GM12878 (cell line): ENCODE measurements at regions not wholly inside any gene's neighbourhood (a gene's known extent, or its start where the extent isn't known, plus 50 kb on each side); places are given as distances from the start of the nearest gene placed in this dataset.
A peak's percentile ranks its signal among the peaks of the same experiment; 100 is the strongest.

Experiments
- ATAC-seq: fragments of 200-7000 bp; cut with Tn5 transposase; 3 replicates; pipeline ENCODE4 v1.9.1; 2020; ENCODE audit warnings: mild to moderate bottlenecking, moderate library complexity
- BruUV-seq: library from RNA; stranded (reverse); fragments of 400-500 nt; replicated peaks from 2 replicates; lab custom pipeline; 2021; lab: Mats Ljungman, UMichigan
- CTCF ChIA-PET: fragments of 300-600 bp; sonication (Branson Sonifier 250); formaldehyde crosslinking; extraction: SDS; loops from one replicate; lab custom pipeline; 2021; ENCODE audit warnings: inconsistent platforms; lab: Yijun Ruan, JAX
- POLR2A ChIA-PET: fragments of 350-600 bp; formaldehyde crosslinking; extraction: SDS; loops from one replicate; lab custom pipeline; 2021; ENCODE audit warnings: inconsistent platforms; lab: Charles Lee
- RAD21 ChIA-PET: fragments of 300-600 bp; sonication (Branson Sonifier 250); formaldehyde crosslinking; loops from one replicate; lab custom pipeline; 2023; ENCODE audit warnings: antibody characterized with exemption; ENCODE audit not compliant: unreplicated experiment; lab: Charles Lee
- SMC1A ChIA-PET: fragments of 300-600 bp; sonication (Branson Sonifier 250); formaldehyde crosslinking; loops from one replicate; lab custom pipeline; 2023; ENCODE audit not compliant: unreplicated experiment, uncharacterized antibody; lab: Charles Lee
- DNase-seq: peaks from one replicate; pipeline ENCODE4 v3.0.0-alpha.2; 2011; ENCODE audit warnings: low read depth, low spot score
- FAIRE-seq: peaks from 3 replicates; lab custom pipeline; 2011; peaks lifted over from hg19 to GRCh38; lab: Jason Lieb, UNC
- H2AFZ ChIP-seq: 2 replicates; pipeline ENCODE4 v1.6.0; 2011; ENCODE audit warnings: low read depth, low read length, control low read depth; ENCODE audit not compliant: control insufficient read depth
- H3K27ac ChIP-seq: 2 replicates; pipeline ENCODE4 v1.5.1; 2011; ENCODE audit warnings: control low read depth; ENCODE audit not compliant: control insufficient read depth, insufficient read depth
- H3K27me3 ChIP-seq, 2 experiments: replicated peaks in 1 of 2; 2 replicates each; pipeline versions ENCODE4 v1.6.0 to v1.6.1; 2011; ENCODE audit warnings: low read length in 1 of 2; ENCODE audit not compliant: control insufficient read depth in 2 of 2, insufficient read depth in 2 of 2
- H3K36me3 ChIP-seq, 2 experiments: 2 replicates each; pipeline ENCODE4 v1.5.1; 2011; ENCODE audit warnings: low read length in 1 of 2; ENCODE audit not compliant: control insufficient read depth in 2 of 2, insufficient read depth in 2 of 2
- H3K4me1 ChIP-seq: 2 replicates; pipeline ENCODE4 v1.6.1; 2011; ENCODE audit warnings: mild to moderate bottlenecking, low read length, moderate library complexity, mixed read lengths; ENCODE audit not compliant: control insufficient read depth, insufficient read depth
- H3K4me2 ChIP-seq: 2 replicates; pipeline ENCODE4 v1.6.0; 2011; ENCODE audit warnings: control low read depth; ENCODE audit not compliant: control insufficient read depth, insufficient read depth
- H3K4me3 ChIP-seq: fragments of 200-600 bp; sonication (generic); 2 replicates; pipeline ENCODE4 v1.5.1; 2016
- H3K79me2 ChIP-seq: 2 replicates; pipeline ENCODE4 v1.6.0; 2011; ENCODE audit warnings: low read length; ENCODE audit not compliant: control insufficient read depth, insufficient read depth
- H3K9ac ChIP-seq: 2 replicates; pipeline ENCODE4 v1.8.0; 2011; ENCODE audit warnings: low read length, control low read depth, mixed read lengths; ENCODE audit not compliant: control insufficient read depth, insufficient read depth
- H3K9me3 ChIP-seq: replicated peaks from 3 replicates; pipeline ENCODE4 v1.5.1; 2011; ENCODE audit warnings: mild to moderate bottlenecking, low read length; ENCODE audit not compliant: control insufficient read depth, insufficient read depth
- H4K20me1 ChIP-seq: 2 replicates; pipeline ENCODE4 v1.6.0; 2011; ENCODE audit not compliant: control insufficient read depth, insufficient read depth
- CBFB ChIP-seq: IDR thresholded peaks from 2 replicates; pipeline ENCODE4 v1.6.1; 2016; ENCODE audit warnings: antibody characterized with exemption, low read depth
- JUND ChIP-seq: IDR thresholded peaks from 2 replicates; pipeline ENCODE4 v1.6.1; 2012; ENCODE audit warnings: low read depth, mild to moderate bottlenecking, low read length, improper control_type of control experiment, moderate library complexity
- MTA2 ChIP-seq: fragments of 450-650 bp; IDR thresholded peaks from 2 replicates; pipeline ENCODE4 v1.6.1; 2016; ENCODE audit warnings: low read depth, mild to moderate bottlenecking, moderate library complexity
- MYC ChIP-seq: IDR thresholded peaks from 2 replicates; pipeline ENCODE4 v1.6.1; 2011; ENCODE audit warnings: mild to moderate bottlenecking, low read length, moderate library complexity, inconsistent platforms; ENCODE audit not compliant: insufficient read depth, insufficient replicate concordance, insufficient read length, severe bottlenecking
- RAD21 ChIP-seq: IDR thresholded peaks from 2 replicates; pipeline ENCODE4 v1.6.1; 2011; ENCODE audit warnings: mild to moderate bottlenecking, low read depth, low read length, moderate library complexity; ENCODE audit not compliant: insufficient read depth
- RELA ChIP-seq: fragments of 450-650 bp; IDR thresholded peaks from 2 replicates; pipeline ENCODE4 v1.8.0; 2014; ENCODE audit warnings: borderline replicate concordance; ENCODE audit not compliant: partially characterized antibody
- SIX5 ChIP-seq: IDR thresholded peaks from 2 replicates; pipeline ENCODE4 v1.6.1; 2011; ENCODE audit warnings: mild to moderate bottlenecking, low read depth, low read length, moderate library complexity; ENCODE audit not compliant: severe bottlenecking
- SREBF2 ChIP-seq: IDR thresholded peaks from 2 replicates; pipeline ENCODE4 v1.6.1; 2012; ENCODE audit warnings: mild to moderate bottlenecking, low read length
- STAT3 ChIP-seq: IDR thresholded peaks from 2 replicates; pipeline ENCODE4 v1.6.1; 2011; ENCODE audit warnings: low read depth, low read length, improper control_type of control experiment
- SUZ12 ChIP-seq: fragments of 200-600 bp; sonication (generic); IDR thresholded peaks from one replicate; pipeline ENCODE4 v1.6.1; 2018; ENCODE audit warnings: antibody characterized with exemption, mild to moderate bottlenecking; ENCODE audit not compliant: unreplicated experiment
- TARDBP ChIP-seq: IDR thresholded peaks from 2 replicates; pipeline ENCODE4 v1.6.1; 2016; ENCODE audit warnings: borderline replicate concordance
- ZBED1 ChIP-seq: IDR thresholded peaks from 2 replicates; pipeline ENCODE4 v1.6.1; 2016; ENCODE audit warnings: borderline replicate concordance
- ZNF384 ChIP-seq: IDR thresholded peaks from 2 replicates; pipeline ENCODE4 v1.6.1; 2012; ENCODE audit warnings: low read depth, mild to moderate bottlenecking, low read length, improper control_type of control experiment, borderline replicate concordance
- ZNF622 ChIP-seq: fragments of 450-650 bp; IDR thresholded peaks from 2 replicates; pipeline ENCODE4 v1.6.1; 2017; ENCODE audit warnings: mild to moderate bottlenecking, inconsistent platforms
- WGBS: methylation state at CpG from one replicate; pipeline ENCODE4 v1.1.6; 2016; ENCODE audit warnings: low lambda C conversion rate; ENCODE audit not compliant: insufficient replicate concordance, insufficient coverage; ENCODE audit errors: missing lambda C conversion rate; 5-methylcytosine and 5-hydroxymethylcytosine counted together
- in situ Hi-C: fragments of 300-500 bp; cut with MboI; formaldehyde crosslinking; loops from 9 replicates; pipeline ENCODE4 v1.14.3; 2018; ENCODE audit warnings: mixed read lengths
- intact Hi-C: fragments of 100-400 bp; cut with micrococcal nuclease; formaldehyde crosslinking; loops from one replicate; pipeline ENCODE4 v1.14.2; 2022; ENCODE audit not compliant: unreplicated experiment
- TF ChIP-seq, protein P1 (sequence below): fragments of 450-650 bp; IDR thresholded peaks from 2 replicates; pipeline ENCODE4 v1.6.1; 2017; ENCODE audit warnings: mild to moderate bottlenecking, low read depth, inconsistent platforms; ENCODE audit not compliant: poor library complexity, severe bottlenecking

GRCh38 chr10:94224656-94225055 is 138.1 kb downstream of the NOC3L start:
- Histone ChIP-seq H3K27me3 (no peaks in the 10 kb centered on the region), H3K4me2 (no peak overlapping the region), H3K4me1 (no peaks in the 10 kb centered on the region), H3K27ac (no peak overlapping the region), H3K79me2 (no peaks in the 10 kb centered on the region), H2AFZ (no peak overlapping the region), H3K4me3 (no peak overlapping the region), H3K9me3 (no peaks in the 10 kb centered on the region), H3K36me3 (no peaks in the 10 kb centered on the region), H3K9ac (no peak overlapping the region), H4K20me1 (no peaks in the 10 kb centered on the region)
- intact Hi-C loops (no loop called here), in situ Hi-C loops (no loop called here)
- RAD21 ChIA-PET = no interaction called here
- TF ChIP-seq RELA (no peak), SIX5 (no peak), ZNF622 (no peak), JUND (no peak), MTA2 (no peak), ZBED1 (no peak), CBFB (no peak), MYC (no peak)
- FAIRE-seq = no peak
- WGBS = 0% methylated on average over 1 of the region's 1 CpG
- SMC1A ChIA-PET = no interaction called here
- no peak for ATAC-seq
- no peak for DNase-seq
- CTCF ChIA-PET = no interaction called here
- no TSS peak for BruUV-seq
- POLR2A ChIA-PET = no interaction called here

DNA sequence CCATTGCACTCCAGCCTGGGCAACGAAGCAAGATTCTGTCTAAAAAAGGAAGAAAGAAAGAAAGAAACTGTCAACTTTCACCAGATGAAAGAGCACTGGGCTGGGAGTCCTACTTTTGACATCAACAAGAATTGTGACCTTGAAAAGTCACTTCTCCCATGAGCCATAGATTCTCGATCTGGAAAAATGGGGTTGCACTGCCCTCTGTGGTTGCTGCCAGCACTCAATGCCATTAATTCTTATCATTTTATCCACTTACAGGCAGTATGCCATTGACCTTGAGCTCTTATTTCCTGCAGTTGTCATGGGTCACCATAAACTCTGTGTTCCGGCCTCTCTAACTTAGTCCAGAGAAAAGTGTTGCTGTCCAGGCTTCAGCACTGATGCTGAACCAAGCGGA is 137.2 kb downstream of the NOC3L start:
- Histone ChIP-seq H3K4me3 (no peak overlapping the region), H3K9me3 (no peaks in the 10 kb centered on the region), H3K9ac (no peak overlapping the region), H3K36me3 (no peaks in the 10 kb centered on the region), H3K4me1 (no peaks in the 10 kb centered on the region), H3K4me2 (no peak overlapping the region), H3K79me2 (no peaks in the 10 kb centered on the region), H3K27me3 (no peaks in the 10 kb centered on the region), H2AFZ (no peak overlapping the region), H3K27ac (no peak overlapping the region), H4K20me1 (no peaks in the 10 kb centered on the region)
- FAIRE-seq = no peak
- no TSS peak for BruUV-seq
- ChIA-PET RAD21 (no interaction called here), CTCF (interaction anchor here (1.1 kb wide), 1 partner anchor 309 kb away, joined by 3 read pairs; no protein-coding TSS in a partner anchor), POLR2A (no interaction called here), SMC1A (no interaction called here)
- in situ Hi-C loops = no loop called here
- intact Hi-C loops = no loop called here
- DNase-seq = no peak
- TF ChIP-seq RELA = no peak
- no peak for TF ChIP-seq SUZ12
- TF ChIP-seq TARDBP = no peak
- no peak for TF ChIP-seq SREBF2
- TF ChIP-seq RAD21 = 0 out of 2 replicates have a peak, but pooled peaks have one; percentile 5
- TF ChIP-seq, protein P1, sequence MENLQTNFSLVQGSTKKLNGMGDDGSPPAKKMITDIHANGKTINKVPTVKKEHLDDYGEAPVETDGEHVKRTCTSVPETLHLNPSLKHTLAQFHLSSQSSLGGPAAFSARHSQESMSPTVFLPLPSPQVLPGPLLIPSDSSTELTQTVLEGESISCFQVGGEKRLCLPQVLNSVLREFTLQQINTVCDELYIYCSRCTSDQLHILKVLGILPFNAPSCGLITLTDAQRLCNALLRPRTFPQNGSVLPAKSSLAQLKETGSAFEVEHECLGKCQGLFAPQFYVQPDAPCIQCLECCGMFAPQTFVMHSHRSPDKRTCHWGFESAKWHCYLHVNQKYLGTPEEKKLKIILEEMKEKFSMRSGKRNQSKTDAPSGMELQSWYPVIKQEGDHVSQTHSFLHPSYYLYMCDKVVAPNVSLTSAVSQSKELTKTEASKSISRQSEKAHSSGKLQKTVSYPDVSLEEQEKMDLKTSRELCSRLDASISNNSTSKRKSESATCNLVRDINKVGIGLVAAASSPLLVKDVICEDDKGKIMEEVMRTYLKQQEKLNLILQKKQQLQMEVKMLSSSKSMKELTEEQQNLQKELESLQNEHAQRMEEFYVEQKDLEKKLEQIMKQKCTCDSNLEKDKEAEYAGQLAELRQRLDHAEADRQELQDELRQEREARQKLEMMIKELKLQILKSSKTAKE = no peak
- no peak for TF ChIP-seq ZNF384
- no peak for TF ChIP-seq STAT3
- WGBS = 36% methylated on average over 4 of the region's 4 CpGs
- ATAC-seq = no peak
